Panc1 (cell line): ENCODE measurements at regions not wholly inside any gene's neighbourhood (a gene's known extent, or its start where the extent isn't known, plus 50 kb on each side); places are given as distances from the start of the nearest gene placed in this dataset.

Experiments used
- ATAC-seq: fragments of 200-7000 bp; cut with Tn5 transposase; 2 replicates; pipeline ENCODE4 v1.9.1; 2020; ENCODE audit warnings: mild to moderate bottlenecking, moderate library complexity
- BruUV-seq: library from RNA; stranded (reverse); fragments of 400-500 nt; replicated peaks from 2 replicates; lab custom pipeline; 2021; lab: Mats Ljungman, UMichigan
- CTCF ChIA-PET: fragments of 300-600 bp; sonication (Branson Sonifier 250); formaldehyde crosslinking; loops from one replicate; lab custom pipeline; 2022; ENCODE audit warnings: antibody characterized with exemption; lab: Charles Lee
- POLR2A ChIA-PET: fragments of 300-600 bp; sonication (Branson Sonifier 250); formaldehyde crosslinking; loops from one replicate; lab custom pipeline; 2022; ENCODE audit warnings: antibody characterized with exemption; lab: Charles Lee
- DNase-seq: peaks from one replicate; pipeline ENCODE4 v3.0.0-alpha.2; 2010; ENCODE audit warnings: low read depth, low spot score
- H3K27ac ChIP-seq: 2 replicates; pipeline ENCODE4 v1.5.1; 2011; ENCODE audit warnings: mild to moderate bottlenecking, low read length, inconsistent platforms
- H3K27me3 ChIP-seq: fragments of 200-500 bp; sonication (Bioruptor generic); 2 replicates; pipeline ENCODE4 v1.6.0; 2014; ENCODE audit warnings: low read length, inconsistent platforms; ENCODE audit not compliant: control insufficient read depth, insufficient read depth
- H3K36me3 ChIP-seq: fragments of 200-500 bp; sonication (Bioruptor generic); 2 replicates; pipeline ENCODE4 v1.5.1; 2014; ENCODE audit warnings: inconsistent platforms, mild to moderate bottlenecking, low read length, moderate library complexity; ENCODE audit not compliant: control insufficient read depth, insufficient read depth
- H3K4me1 ChIP-seq: 2 replicates; pipeline ENCODE4 v1.5.1; 2011; ENCODE audit warnings: inconsistent platforms, mild to moderate bottlenecking, low read length, moderate library complexity; ENCODE audit not compliant: control insufficient read depth, insufficient read depth
- H3K4me3 ChIP-seq, 2 experiments: 2 replicates each; pipeline ENCODE4 v1.5.1; 2011 to 2012; ENCODE audit warnings: low read depth in 2 of 2, low read length in 2 of 2, mild to moderate bottlenecking in 2 of 2, inconsistent platforms in 1 of 2, moderate library complexity in 1 of 2
- H3K9me3 ChIP-seq: fragments of 200-500 bp; sonication (Bioruptor generic); 2 replicates; pipeline ENCODE4 v1.5.1; 2014; ENCODE audit warnings: low read depth, mild to moderate bottlenecking, inconsistent platforms, low read length, moderate library complexity; ENCODE audit not compliant: control insufficient read depth, insufficient read depth
- POLR2AphosphoS5 ChIP-seq: IDR thresholded peaks from 2 replicates; pipeline ENCODE4 v1.6.1; 2012; ENCODE audit warnings: mild to moderate bottlenecking, low read depth, low read length, moderate library complexity
- SIN3A ChIP-seq: IDR thresholded peaks from 2 replicates; pipeline ENCODE4 v1.6.1; 2012; ENCODE audit warnings: low read depth, mild to moderate bottlenecking, low read length, moderate library complexity, borderline replicate concordance; ENCODE audit not compliant: insufficient read depth
- TCF7L2 ChIP-seq: IDR thresholded peaks from 2 replicates; pipeline ENCODE4 v1.6.1; 2011; ENCODE audit warnings: mild to moderate bottlenecking, low read depth, low read length, inconsistent platforms
- in situ Hi-C: cut with HindIII; loops from 2 replicates; pipeline ENCODE4 v1.10.0; 2016; ENCODE audit warnings: low sequenced_read_pairs, low pct_unique_long_range_greater_than_20kb
- intact Hi-C: fragments of 100-400 bp; cut with micrococcal nuclease; formaldehyde crosslinking; loops from one replicate; pipeline ENCODE4 v1.10.0; 2022; ENCODE audit not compliant: unreplicated experiment
- TF ChIP-seq, protein P1 (sequence below): fragments of 450-650 bp; IDR thresholded peaks from 2 replicates; pipeline ENCODE4 v1.5.1; 2017; ENCODE audit warnings: mild to moderate bottlenecking
- TF ChIP-seq, protein P2 (sequence below), 2 experiments: IDR thresholded peaks; 2 replicates each; pipeline ENCODE4 v1.6.1; 2011 to 2012; ENCODE audit warnings: low read depth in 2 of 2, control low read depth in 1 of 2, low read length in 1 of 2, mild to moderate bottlenecking in 1 of 2, moderate library complexity in 1 of 2; ENCODE audit not compliant: insufficient read depth in 1 of 2

DNA sequence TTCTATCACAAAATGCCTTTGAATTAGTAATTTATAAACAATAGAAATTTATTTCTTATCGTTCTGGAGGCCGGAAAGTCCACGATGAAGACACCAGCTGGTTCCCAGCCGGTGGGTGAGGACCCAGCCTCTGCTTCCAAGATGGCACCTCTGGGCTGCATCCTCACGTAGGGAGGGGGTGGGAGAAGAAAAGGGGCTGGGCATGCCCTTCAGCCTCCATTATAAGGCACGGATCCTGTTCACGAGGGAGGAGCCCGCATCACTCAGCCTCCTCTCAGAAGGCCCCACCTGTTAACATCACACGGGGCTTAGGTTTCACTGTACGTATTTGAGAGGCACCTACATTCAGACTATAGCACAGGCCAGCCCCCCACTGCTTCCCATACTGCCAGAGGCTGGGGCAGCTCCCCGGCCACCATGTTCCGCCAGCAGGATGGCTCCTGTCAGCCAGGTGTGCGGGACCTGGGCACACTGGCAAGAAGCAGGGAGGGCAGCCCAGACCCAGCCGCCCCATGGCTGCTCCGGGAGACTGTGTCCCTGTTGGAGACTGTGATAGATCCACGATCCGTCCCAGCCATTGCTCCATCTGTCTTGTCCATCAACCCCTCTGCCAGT lies 131.6 kb downstream of the SOX1 start:
- intact Hi-C loops: no loop called here
- Histone ChIP-seq H3K4me3 (no peak overlapping the region), H3K4me1 (no peaks in the 10 kb centered on the region), H3K27ac (no peak overlapping the region), H3K9me3 (no peaks in the 10 kb centered on the region), H3K36me3 (no peaks in the 10 kb centered on the region), H3K27me3 (peaks cover 2% of the 10 kb centered on the region; the same call in 1 of the 2 replicates)
- ChIA-PET POLR2A (no interaction called here), CTCF (no interaction called here)
- ATAC-seq (no peak), DNase-seq (no peak)
- BruUV-seq: no TSS peak
- TF ChIP-seq, protein P1, sequence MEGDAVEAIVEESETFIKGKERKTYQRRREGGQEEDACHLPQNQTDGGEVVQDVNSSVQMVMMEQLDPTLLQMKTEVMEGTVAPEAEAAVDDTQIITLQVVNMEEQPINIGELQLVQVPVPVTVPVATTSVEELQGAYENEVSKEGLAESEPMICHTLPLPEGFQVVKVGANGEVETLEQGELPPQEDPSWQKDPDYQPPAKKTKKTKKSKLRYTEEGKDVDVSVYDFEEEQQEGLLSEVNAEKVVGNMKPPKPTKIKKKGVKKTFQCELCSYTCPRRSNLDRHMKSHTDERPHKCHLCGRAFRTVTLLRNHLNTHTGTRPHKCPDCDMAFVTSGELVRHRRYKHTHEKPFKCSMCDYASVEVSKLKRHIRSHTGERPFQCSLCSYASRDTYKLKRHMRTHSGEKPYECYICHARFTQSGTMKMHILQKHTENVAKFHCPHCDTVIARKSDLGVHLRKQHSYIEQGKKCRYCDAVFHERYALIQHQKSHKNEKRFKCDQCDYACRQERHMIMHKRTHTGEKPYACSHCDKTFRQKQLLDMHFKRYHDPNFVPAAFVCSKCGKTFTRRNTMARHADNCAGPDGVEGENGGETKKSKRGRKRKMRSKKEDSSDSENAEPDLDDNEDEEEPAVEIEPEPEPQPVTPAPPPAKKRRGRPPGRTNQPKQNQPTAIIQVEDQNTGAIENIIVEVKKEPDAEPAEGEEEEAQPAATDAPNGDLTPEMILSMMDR: no peak
- no peak for TF ChIP-seq TCF7L2
- in situ Hi-C loops: no loop called here

DNA sequence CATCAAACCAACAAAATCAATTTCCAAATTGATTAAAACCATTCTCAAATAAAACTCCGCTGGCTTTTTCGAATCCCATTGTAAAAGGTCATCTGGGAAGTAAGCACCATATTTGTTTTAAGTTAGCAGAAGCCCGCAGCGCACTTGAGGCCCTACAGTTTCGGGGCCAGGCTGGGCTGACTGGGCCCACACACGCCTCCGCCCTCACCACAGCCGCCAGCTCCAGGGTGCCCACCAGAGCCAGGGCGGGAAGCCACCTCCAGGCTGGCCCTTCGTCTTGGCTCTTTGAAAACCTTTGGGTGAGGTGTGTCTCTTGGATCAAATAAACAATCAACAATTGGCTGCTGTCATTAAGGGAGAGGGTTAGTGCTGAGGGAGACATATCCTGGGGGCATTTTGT lies 133.3 kb downstream of the SOX1 start:
- TF ChIP-seq, protein P1: no peak
- TF ChIP-seq TCF7L2 (no peak), SIN3A (no peak), POLR2AphosphoS5 (no peak)
- TF ChIP-seq, protein P2, sequence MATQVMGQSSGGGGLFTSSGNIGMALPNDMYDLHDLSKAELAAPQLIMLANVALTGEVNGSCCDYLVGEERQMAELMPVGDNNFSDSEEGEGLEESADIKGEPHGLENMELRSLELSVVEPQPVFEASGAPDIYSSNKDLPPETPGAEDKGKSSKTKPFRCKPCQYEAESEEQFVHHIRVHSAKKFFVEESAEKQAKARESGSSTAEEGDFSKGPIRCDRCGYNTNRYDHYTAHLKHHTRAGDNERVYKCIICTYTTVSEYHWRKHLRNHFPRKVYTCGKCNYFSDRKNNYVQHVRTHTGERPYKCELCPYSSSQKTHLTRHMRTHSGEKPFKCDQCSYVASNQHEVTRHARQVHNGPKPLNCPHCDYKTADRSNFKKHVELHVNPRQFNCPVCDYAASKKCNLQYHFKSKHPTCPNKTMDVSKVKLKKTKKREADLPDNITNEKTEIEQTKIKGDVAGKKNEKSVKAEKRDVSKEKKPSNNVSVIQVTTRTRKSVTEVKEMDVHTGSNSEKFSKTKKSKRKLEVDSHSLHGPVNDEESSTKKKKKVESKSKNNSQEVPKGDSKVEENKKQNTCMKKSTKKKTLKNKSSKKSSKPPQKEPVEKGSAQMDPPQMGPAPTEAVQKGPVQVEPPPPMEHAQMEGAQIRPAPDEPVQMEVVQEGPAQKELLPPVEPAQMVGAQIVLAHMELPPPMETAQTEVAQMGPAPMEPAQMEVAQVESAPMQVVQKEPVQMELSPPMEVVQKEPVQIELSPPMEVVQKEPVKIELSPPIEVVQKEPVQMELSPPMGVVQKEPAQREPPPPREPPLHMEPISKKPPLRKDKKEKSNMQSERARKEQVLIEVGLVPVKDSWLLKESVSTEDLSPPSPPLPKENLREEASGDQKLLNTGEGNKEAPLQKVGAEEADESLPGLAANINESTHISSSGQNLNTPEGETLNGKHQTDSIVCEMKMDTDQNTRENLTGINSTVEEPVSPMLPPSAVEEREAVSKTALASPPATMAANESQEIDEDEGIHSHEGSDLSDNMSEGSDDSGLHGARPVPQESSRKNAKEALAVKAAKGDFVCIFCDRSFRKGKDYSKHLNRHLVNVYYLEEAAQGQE (IDR thresholded peaks at IDR 0.05; ENCODE audit: insufficient read depth in 1 of 2, low read depth in 2 of 2, low read length in 1 of 2): no peak
- in situ Hi-C loops: no loop called here
- ChIA-PET POLR2A (no interaction called here), CTCF (no interaction called here)
- Histone ChIP-seq H3K9me3 (no peaks in the 10 kb centered on the region), H3K4me3 (no peak overlapping the region), H3K27me3 (peaks cover 2% of the 10 kb centered on the region; the same call in 1 of the 2 replicates), H3K4me1 (no peaks in the 10 kb centered on the region), H3K36me3 (no peaks in the 10 kb centered on the region), H3K27ac (no peak overlapping the region)
- ATAC-seq (no peak), DNase-seq (no peak)
- intact Hi-C loops: no loop called here
- no TSS peak for BruUV-seq
